BE2C (cell line): ENCODE measurements at regions not wholly inside any gene's neighbourhood (a gene's known extent, or its start where the extent isn't known, plus 50 kb on each side); places are given as distances from the start of the nearest gene placed in this dataset.

Source experiments
- DNase-seq: peaks from one replicate; pipeline ENCODE4 v3.0.0-alpha.2; 2020
- H3K27me3 ChIP-seq: fragments of 250-450 bp; sonication (Bioruptor Pico); 2 replicates; pipeline ENCODE4 v1.5.1; 2020; ENCODE audit warnings: mild to moderate bottlenecking
- H3K36me3 ChIP-seq: fragments of 250-450 bp; sonication (Bioruptor Pico); 2 replicates; pipeline ENCODE4 v1.5.1; 2020; ENCODE audit warnings: mild to moderate bottlenecking
- H3K4me1 ChIP-seq: fragments of 250-450 bp; sonication (Bioruptor Pico); 2 replicates; pipeline ENCODE4 v1.5.1; 2020
- H3K4me3 ChIP-seq: 2 replicates; pipeline ENCODE4 v1.5.1; 2011; ENCODE audit warnings: low read depth, low read length
- H3K9me3 ChIP-seq: fragments of 250-450 bp; sonication (Bioruptor Pico); 2 replicates; pipeline ENCODE4 v1.5.1; 2020
- CTCF ChIP-seq: IDR thresholded peaks from 2 replicates; pipeline ENCODE4 v1.5.1; 2012; ENCODE audit warnings: mild to moderate bottlenecking, low read depth, low read length

GRCh38 chrX:140572724-140573123 lies 67.9 kb upstream of the SOX3 start:
- DNase-seq = peak; percentile 34
- H3K4me3 ChIP-seq = no peak overlapping the region
- H3K9me3 ChIP-seq = no peaks in the 10 kb centered on the region
- H3K4me1 ChIP-seq = no peaks in the 10 kb centered on the region
- peak; percentile 65 for TF ChIP-seq CTCF
- H3K27me3 ChIP-seq = no peaks in the 10 kb centered on the region
- no peaks in the 10 kb centered on the region for H3K36me3 ChIP-seq

DNA sequence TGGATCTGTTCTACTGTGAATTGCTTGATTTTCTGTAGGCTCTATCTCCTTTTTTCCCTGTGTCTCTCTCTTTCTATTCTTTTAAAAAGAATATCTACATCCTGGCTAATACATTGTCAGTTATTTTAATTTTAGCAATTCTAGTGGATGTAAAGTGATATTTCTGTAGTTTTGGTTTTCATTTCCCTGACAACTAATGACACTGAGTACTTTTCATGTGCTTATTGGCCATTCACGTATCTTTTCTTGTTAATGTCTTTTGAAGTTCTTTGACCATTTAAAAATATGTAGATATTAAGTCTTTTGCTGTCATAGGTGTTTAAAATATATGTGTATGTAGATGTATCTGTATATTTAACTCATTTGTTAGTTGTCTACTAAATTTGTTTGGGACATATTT lies 59.0 kb upstream of the SOX3 start:
- DNase-seq = no peak
- Histone ChIP-seq H3K9me3 (no peaks in the 10 kb centered on the region), H3K4me1 (no peaks in the 10 kb centered on the region), H3K36me3 (no peaks in the 10 kb centered on the region), H3K4me3 (no peak overlapping the region), H3K27me3 (no peaks in the 10 kb centered on the region)
- no peak for TF ChIP-seq CTCF
